Heart right ventricle (tissue), 16 donors: ENCODE measurements at regions not wholly inside any gene's neighbourhood (a gene's known extent, or its start where the extent isn't known, plus 50 kb on each side); places are given as distances from the start of the nearest gene placed in this dataset.

Experiments used
- ATAC-seq, 8 donors: fragments of 200-7000 bp; cut with Tn5 transposase; one replicate each; pipeline ENCODE4 v1.9.1; 2020; ENCODE audit warnings: mild to moderate bottlenecking in 8 of 8, moderate library complexity in 8 of 8, moderate number of reproducible peaks in 1 of 8
- DNase-seq, 2 donors: peaks; one replicate each; pipeline ENCODE4 v3.0.0-alpha.2; 2020
- H3K27ac ChIP-seq, 10 donors: fragments of 200-600 bp; sonication (generic) in 2 of 10; one replicate each; pipeline versions ENCODE4 v1.5.0 to v1.8.0; 2020 to 2022; ENCODE audit warnings: mild to moderate bottlenecking in 3 of 10
- H3K27me3 ChIP-seq, 7 donors: fragments of 200-600 bp; one replicate each; pipeline ENCODE4 v1.8.0; 2021 to 2022; ENCODE audit warnings: mild to moderate bottlenecking in 2 of 7
- H3K36me3 ChIP-seq, 9 donors: fragments of 200-600 bp; sonication (generic) in 1 of 9; one replicate each; pipeline versions ENCODE4 v1.5.0 to v1.8.0; 2020 to 2022; ENCODE audit warnings: mild to moderate bottlenecking in 2 of 9
- H3K4me1 ChIP-seq, 9 donors: fragments of 200-600 bp; sonication (generic) in 1 of 9; one replicate each; pipeline versions ENCODE4 v1.5.0 to v1.8.0; 2020 to 2022; ENCODE audit warnings: mild to moderate bottlenecking in 4 of 9
- H3K4me3 ChIP-seq, 10 donors: fragments of 200-600 bp; sonication (generic) in 2 of 10; one replicate each; pipeline versions ENCODE4 v1.5.0 to v1.8.0; 2020 to 2022; ENCODE audit warnings: mild to moderate bottlenecking in 7 of 10, moderate library complexity in 2 of 10
- H3K9me3 ChIP-seq, 11 donors: fragments of 200-600 bp in 10 of 11; sonication (generic) in 2 of 11; one replicate each; pipeline versions ENCODE4 v1.5.0 to v1.8.0; 2013 to 2022; ENCODE audit warnings: mild to moderate bottlenecking in 2 of 11, control low read depth in 1 of 11, moderate library complexity in 1 of 11
- WGBS, 2 donors: extraction: QIAGEN DNeasy Blood & Tissue Kit; methylation state at CpG; one replicate each; pipeline ENCODE4 v1.1.7; 2013; ENCODE audit warnings: inconsistent platforms in 1 of 2; 5-methylcytosine and 5-hydroxymethylcytosine counted together
- intact Hi-C, 10 donors: fragments of 100-400 bp; cut with DNase I; formaldehyde crosslinking; loops; one replicate each; pipeline versions ENCODE4 v1.11.1 to v1.14.2; 2022
- TF ChIP-seq, protein P1 (sequence below), 9 donors: fragments of 200-600 bp; sonication (generic) in 2 of 9; IDR thresholded peaks; one replicate each; pipeline versions ENCODE4 v1.5.0 to v1.8.0; 2021 to 2022; ENCODE audit warnings: antibody characterized with exemption in 9 of 9, mild to moderate bottlenecking in 5 of 9, moderate library complexity in 1 of 9
- donor health status: Arrhythmogenic right ventricular cardiomyopathy.
- donor health status: ischemic (EF 13 %, LVEDD 7.1; RV severe dilation, severe dysfunction).
- donor health status: healthy with polysubstance abuse.
- donor health status: DM: no; HTN: yes; CAD: no.
- donor health status: DM: no; HTN: no; CAD: no.
- donor health status: ischemic (EF 25% LVEDD 6.9; RV normal size, moderate dysfunction).
- donor health status: ischemic (EF 25% LVEDD 5.7; RV mildly dilated, moderate dysfunction).
- donor health status: healthy.
- donor health status: DM: yes; HTN: yes; CAD: no.
- donor health status: Ischemic cardiomyopathy.
- donor health status: ischemic (EF 35%, LVEDD 5.7; RV mildly dilated, moderate dysfunction).
- donor health status: nonischemic (EF 11% LVEDD 7.7; RV severe dilation, severe dysfunction).
- donor health status: DM: yes; HTN: yes; CAD: no.
- donor health status: PGD.
- donor health status: ischemic (EF 29% LVEDD 5.4; RV normal size, mild dysfunction).
- donor health status: nonischemic (EF 23%, LVEDD 6.1; RV moderate dilation, normal function).

DNA sequence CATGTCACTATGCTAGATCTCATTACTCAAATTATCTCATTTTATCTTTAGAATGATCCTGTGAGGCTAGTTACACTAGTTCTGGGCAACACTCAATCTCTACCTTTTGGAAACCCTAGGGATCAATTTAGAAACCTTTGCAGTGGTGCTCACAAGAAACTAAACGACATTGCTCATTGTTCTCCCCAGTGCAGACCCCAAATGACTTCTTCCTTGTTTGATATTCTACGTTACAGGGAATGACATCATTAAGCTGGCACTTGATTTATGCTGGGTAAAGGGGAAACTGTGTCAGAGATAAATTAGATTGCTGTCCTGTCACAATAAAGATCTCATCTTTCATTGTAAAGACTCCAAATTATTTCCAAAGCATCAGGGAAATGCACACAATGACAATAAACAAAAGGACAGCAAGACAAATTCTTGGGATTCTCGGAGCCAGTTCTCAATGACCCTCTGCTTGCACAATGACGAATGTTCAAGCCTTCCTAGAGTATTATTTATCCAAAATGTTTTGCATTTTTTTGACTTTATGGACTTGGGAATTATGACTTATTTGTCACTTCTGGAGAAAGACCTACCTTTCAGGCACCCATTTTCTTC, 1121.8 kb upstream of the TENM4 start:
- WGBS, 2 donors, result 53 to 57% methylated on average over 4 of the region's 4 CpGs
- Histone ChIP-seq H3K4me3 (no peak overlapping the region), H3K9me3 (no peaks in the 10 kb centered on the region), H3K27me3 (no peaks in the 10 kb centered on the region), H3K4me1 (no peaks in the 10 kb centered on the region), H3K27ac (no peak overlapping the region), H3K36me3 (no peaks in the 10 kb centered on the region)
- intact Hi-C loops, result no loop called here
- TF ChIP-seq, protein P1, sequence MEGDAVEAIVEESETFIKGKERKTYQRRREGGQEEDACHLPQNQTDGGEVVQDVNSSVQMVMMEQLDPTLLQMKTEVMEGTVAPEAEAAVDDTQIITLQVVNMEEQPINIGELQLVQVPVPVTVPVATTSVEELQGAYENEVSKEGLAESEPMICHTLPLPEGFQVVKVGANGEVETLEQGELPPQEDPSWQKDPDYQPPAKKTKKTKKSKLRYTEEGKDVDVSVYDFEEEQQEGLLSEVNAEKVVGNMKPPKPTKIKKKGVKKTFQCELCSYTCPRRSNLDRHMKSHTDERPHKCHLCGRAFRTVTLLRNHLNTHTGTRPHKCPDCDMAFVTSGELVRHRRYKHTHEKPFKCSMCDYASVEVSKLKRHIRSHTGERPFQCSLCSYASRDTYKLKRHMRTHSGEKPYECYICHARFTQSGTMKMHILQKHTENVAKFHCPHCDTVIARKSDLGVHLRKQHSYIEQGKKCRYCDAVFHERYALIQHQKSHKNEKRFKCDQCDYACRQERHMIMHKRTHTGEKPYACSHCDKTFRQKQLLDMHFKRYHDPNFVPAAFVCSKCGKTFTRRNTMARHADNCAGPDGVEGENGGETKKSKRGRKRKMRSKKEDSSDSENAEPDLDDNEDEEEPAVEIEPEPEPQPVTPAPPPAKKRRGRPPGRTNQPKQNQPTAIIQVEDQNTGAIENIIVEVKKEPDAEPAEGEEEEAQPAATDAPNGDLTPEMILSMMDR (IDR thresholded peaks at IDR 0.05), result no peak
- no peak for ATAC-seq
- DNase-seq, result no peak

DNA sequence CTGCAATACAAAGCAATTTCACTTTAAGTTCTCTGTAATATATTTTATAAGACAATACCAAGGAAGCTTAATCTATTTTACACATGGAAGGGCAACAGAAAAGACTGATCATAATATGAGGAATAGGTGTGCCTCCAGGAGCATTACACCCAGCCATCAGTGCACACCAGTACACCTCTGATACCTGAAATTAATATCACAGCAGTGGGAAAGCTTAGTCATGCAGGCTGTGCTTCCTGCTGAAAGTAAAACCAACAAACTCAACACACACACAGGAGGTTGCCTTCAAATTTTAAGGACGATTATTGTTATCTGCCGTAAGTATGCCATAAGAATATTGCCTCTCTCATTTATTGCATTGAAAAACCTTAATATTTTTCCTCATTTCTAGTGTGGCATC, 1119.1 kb upstream of the TENM4 start:
- TF ChIP-seq, protein P1 (IDR thresholded peaks at IDR 0.05), result no peak
- no peak for DNase-seq
- WGBS, 2 donors, result 81 to 86% methylated on average over 2 of the region's 2 CpGs
- no peak for ATAC-seq
- Histone ChIP-seq H3K27me3 (no peaks in the 10 kb centered on the region), H3K4me3 (no peak overlapping the region), H3K27ac (no peak overlapping the region), H3K36me3 (no peaks in the 10 kb centered on the region), H3K9me3 (no peaks in the 10 kb centered on the region), H3K4me1 (no peaks in the 10 kb centered on the region)
- intact Hi-C loops, result no loop called here

DNA sequence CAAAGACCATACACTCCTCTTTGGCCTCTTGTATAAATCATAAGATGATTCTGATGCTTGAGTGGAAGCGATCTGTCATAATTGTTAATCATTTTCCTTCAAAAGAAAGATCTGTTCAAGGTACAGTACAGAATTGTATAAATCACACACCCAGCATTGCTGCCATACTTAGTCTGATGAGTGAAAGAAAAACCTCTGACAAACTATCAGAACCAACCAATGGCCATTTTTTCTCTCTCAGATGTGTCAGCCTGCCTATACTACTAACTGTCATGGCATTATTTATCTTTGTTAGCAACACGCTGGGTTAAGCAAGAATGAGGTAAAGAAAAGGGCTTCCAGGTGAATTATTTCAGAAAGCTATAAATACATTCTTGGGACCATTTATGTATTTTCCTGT, 1112.7 kb upstream of the TENM4 start:
- 84 to 90% methylated on average over 2 of the region's 2 CpGs for WGBS, 2 donors
- no peak for DNase-seq
- H3K27me3 ChIP-seq, result no peaks in the 10 kb centered on the region

DNA sequence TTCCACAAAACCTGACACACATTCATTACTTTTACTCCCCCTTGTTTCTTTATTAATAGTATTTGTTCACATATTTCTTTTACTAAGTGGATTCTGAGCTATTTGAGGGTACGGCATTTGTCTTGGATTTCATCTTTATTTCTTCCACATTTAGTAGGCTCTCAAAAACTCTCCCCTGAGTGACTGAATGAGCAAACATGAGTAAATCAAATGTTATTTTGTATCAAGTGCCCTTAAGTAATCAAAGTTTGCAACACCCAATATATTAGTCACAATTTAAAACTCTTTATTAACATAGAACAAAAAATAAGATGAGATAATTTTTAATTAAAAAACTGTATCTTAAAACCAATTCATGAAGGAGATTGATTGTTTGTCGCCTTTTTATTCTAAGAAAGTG, 1101.9 kb upstream of the TENM4 start:
- DNase-seq, result no peak
- Histone ChIP-seq H3K4me3 (no peak overlapping the region), H3K4me1 (no peaks in the 10 kb centered on the region), H3K36me3 (no peaks in the 10 kb centered on the region), H3K9me3 (peaks cover 0 to 10% (median 3%) of the 10 kb centered on the region in 11 donors), H3K27ac (no peak overlapping the region), H3K27me3 (no peaks in the 10 kb centered on the region)
- WGBS, 2 donors, result 87% methylated on average over 2 of the region's 2 CpGs
- intact Hi-C loops, result no loop called here
- no peak for ATAC-seq
- TF ChIP-seq, protein P1 (IDR thresholded peaks at IDR 0.05), result no peak

More for the DNA sequence above, 1112.7 kb upstream of the TENM4 start:
- Histone ChIP-seq H3K36me3 (no peaks in the 10 kb centered on the region), H3K27ac (no peak overlapping the region), H3K4me3 (no peak overlapping the region), H3K9me3 (no peaks in the 10 kb centered on the region), H3K4me1 (no peaks in the 10 kb centered on the region)
- intact Hi-C loops, result no loop called here
- TF ChIP-seq, protein P1 (IDR thresholded peaks at IDR 0.05), result no peak
- no peak for ATAC-seq
